ENCODE measurements at regions not wholly inside any gene's neighbourhood (a gene's known extent, or its start where the extent isn't known, plus 50 kb on each side); places are given as distances from the start of the nearest gene placed in this dataset.
"Not testable (repeated sequence)": the region's sequence is repeated elsewhere in the genome, so short reads cannot be mapped to it uniquely, and the experiment has no call there.

DNA sequence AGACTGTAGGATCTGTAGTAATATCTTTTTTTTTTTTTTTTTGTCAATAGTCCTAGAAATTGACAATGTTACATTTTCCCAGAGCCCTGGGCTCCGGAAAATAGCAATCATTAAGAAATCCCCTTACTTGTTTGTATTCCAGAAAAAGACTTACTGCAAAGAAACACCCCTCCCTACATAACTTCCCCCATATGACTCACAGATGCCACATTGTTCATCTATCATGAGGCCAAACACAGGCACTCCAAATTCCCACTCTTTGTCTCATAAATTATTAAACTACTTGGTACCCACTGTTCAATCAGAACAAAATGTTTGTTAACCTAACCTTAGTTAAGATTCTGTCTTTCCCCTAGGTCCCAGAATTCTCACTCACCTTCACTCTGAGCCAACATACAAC is 53.5 kb downstream of the TEX51 start:
- no peak for DNase-seq

DNA sequence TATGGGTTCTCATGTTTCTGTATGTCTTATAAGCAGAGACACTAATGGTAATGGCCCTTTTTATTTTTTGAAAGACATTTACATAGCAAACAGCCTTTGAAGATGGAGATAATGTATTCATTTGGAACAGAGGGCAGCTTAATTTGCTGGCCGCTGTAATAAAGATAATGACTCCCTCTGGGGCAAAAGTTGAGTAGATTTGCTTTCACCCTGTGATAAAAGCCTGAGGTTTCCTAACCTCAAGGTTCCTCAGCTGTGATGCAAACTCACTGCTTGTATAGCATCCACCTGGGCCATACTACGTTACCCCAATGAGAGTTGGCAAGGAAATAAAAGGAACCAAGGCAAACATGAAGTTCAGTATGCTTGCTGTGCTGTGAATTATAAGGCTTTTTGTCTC is 54.8 kb downstream of the TEX51 start:
- no peak for DNase-seq

GRCh38 chr2:126954831-126955230 is 56.1 kb downstream of the TEX51 start:
- DNase-seq: no peak

GRCh38 chr2:126956773-126957172 is 58.1 kb downstream of the TEX51 start:
- not testable (repeated sequence) for DNase-seq

DNA sequence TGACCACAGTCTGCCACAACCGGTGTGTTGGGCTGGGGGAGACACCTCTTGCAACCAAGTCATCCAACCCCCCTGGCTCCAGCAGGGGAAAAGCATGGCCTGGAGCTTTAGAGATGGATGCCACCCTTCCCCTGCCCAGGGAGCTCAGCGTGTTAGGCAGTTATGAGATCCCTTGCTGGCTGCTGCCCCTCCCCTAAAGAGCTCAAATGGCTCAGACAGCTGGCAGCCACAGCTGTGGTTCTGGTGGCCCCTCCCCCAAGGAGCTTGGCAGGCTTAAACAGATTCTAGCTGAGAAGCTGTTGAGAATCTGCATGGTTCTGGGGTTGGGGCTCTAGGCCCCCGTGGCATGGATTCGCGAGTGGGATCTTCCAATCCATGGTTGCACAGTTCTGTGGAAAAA is 64.7 kb downstream of the TEX51 start:
- peak; percentile 93 for DNase-seq

DNA sequence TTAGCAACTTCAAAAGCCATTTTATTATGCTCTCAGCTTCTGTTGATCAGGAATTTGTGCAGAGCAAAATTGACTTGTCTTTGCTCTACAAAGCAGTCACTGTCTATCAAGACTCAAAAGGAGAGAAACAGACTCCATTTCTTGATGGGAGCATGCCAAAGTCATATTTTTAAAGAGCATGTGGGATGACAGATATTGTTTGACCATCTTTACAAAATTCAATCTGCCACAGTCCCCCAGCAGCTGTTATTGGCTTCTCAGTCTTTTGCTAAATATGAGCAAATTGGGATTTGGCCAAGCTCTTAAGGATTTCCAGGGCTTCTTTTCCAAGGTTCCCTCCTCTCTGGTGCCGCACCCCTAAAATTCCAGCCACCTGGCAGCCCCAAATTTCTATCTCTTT is 67.9 kb downstream of the TEX51 start:
- peak; percentile 56 for DNase-seq

GRCh38 chr2:126970583-126970982 is 71.9 kb downstream of the TEX51 start:
- DNase-seq: peak; percentile 64

DNA sequence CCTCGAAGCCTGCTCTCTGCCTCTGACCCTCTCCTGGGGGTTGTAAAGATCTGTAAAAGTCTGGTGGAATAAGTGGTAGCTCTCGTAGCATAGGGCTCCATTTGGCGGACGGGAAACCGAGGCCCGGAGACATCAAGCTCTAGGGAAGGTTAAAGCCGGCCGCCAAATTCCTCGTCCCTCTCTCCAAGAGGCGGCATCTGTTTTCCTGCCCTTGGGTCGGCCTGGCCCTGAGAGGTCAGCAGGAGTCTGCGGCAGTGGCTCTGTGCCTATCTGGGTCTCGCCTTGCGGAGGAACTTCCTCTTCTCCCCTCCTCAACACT is 72.4 kb downstream of the TEX51 start:
- DNase-seq: no peak

DNA sequence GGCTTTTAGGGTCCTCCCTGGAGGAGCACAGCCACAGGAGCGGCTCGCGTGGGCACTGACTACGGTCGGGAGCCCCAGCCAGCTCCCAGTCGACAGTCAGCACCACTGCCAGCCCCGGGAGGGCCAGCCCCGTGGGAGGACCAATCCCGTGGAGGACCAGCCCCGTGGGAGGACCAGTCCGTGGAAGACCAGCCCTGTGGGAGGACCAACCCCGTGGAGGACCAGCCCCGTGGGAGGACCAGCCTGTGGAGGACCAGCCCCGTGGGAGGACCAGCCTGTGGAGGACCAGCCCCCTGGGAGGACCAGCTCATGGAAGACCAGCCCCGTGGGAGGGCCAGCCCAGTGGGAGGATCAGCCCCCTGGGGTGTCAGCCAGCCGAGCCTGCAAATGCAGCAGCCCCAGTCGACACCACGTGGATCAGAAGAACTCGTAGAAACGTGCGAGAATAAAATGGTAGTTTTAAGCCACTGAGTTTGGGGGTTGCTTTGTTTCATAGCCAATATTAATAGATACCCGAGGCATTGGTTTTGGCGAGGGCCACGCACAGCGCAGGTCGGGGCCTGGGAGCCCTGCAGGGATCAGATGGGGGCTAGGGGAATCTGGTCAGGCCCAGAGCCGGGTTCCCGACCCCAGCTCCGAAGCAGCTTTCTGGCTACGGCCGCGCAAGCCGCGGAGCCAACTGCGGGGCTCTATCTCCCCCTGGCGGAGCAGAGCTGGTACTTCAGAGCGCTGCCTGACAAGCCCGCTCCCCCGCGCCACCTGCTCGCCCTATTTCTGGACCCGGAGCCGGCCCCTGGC is 73.0 kb downstream of the TEX51 start:
- DNase-seq: peak; percentile 94

GRCh38 chr2:126972279-126972626 is 73.6 kb downstream of the TEX51 start:
- no peak for DNase-seq

GRCh38 chr2:126973745-126974144 is 75.1 kb downstream of the TEX51 start:
- no peak for DNase-seq

DNA sequence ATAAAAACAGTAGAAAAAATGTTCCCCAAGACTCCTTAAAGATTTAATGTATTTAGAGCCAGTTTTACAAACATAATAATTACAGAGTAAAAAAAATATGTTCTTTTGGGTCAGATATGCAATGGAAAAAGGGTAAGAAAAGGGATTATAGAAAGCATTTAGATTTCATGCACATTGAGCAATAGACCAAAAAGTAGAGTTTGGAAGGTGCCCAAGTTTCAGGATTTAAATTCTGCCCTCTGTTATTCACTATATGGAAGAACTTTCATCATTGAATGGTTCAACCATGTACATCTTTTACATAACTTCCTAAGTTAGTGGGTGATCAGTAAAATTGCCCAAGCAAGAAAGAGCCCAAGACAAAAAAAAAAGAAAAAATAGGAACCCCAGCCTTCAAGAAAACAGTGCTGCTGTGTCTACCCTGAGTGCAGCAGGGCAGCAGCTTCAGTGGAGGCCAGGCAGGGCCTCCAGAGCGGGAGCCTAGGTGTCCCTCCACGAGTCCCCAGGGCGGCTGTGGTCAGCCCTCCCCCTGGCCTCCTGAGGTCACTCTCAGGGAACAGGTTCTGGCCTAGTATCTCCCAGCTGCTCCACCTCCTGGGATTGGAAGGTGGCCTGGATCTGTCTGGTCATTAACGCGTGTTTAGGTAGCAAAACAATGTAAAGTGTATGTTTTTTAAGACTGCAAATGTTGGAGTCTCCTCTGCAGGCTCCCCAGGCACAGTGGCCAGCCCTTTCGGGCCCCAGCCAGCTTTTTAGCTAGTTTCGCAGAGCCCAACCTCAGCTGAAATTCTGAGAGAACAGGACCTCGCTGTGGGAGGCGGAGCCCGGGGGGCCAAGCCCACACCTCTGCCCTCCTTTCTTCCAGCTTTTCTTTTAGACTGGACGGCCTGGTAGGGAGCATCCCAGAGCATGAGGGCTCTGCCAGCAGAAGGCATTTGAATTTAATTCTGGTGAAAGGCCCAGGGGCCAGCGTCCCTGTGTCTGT is 77.3 kb downstream of the TEX51 start:
- DNase-seq: peak; percentile 16

- no peak for DNase-seq
These were observed 78.1 kb downstream of the TEX51 start for GRCh38 chr2:126976721-126977328.

DNA sequence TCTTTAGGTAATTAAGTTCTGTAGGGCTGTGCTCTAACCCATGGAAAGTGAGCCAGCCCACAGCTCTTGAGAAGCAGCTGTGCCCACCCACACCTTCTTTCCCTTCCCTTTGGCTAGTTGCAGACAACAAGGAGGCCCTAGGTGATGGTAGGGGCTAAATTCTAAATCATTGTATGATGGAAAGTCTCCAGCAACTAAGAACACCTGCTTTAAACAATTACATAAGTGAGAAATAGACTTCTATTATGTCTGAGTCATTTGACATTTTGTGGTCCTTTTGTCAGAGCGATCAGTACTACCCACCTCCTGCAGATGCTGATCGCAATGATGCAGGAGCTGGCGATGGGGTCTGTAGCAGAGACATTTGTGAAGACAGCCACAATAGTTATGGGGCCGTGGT is 79.6 kb downstream of the TEX51 start:
- DNase-seq: no peak

- DNase-seq: peak; percentile 35
These were observed 80.6 kb downstream of the TEX51 start for GRCh38 chr2:126979039-126980003.

DNA sequence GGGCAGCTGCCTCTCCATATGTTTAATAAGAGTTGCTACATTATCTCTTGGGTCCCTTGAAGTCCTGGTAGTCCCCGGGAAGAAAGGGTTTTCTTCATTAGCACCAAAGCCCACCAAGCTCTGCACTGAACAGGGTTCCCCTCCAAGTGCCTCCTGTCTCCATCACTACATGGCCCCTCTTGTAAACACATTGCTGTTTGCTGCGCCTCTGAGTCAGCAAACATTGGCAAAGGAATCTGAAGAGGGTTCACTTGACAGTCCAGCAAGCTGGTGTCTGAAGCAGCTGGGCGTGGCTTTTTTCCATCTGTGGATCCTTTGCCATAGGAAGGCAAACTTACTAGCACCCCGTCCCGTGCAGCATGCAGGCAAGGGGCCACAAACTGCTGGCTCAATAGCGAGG is 82.8 kb downstream of the TEX51 start:
- DNase-seq: peak; percentile 67

DNA sequence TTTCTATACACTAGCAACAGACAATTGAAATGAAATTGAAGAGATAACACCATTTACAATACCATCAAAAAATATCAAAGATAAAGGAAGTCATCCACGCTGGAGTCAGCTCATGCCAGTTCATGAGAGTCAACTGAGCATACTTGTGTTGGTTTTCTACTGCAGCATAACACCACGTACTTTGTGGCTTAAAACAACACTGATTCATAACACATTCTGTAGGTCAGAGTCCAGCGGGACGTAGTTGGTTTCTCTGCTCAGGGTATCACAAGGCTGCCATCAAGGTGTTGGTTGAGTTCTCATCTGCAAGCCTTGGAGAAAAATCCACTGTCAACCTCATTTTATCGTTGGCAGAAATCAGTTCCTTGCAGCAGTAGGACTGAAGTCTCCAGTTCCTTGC is 84.2 kb downstream of the TEX51 start:
- no peak for DNase-seq

GRCh38 chr2:126986631-126987187 is 88.0 kb downstream of the TEX51 start:
- no peak for DNase-seq

DNA sequence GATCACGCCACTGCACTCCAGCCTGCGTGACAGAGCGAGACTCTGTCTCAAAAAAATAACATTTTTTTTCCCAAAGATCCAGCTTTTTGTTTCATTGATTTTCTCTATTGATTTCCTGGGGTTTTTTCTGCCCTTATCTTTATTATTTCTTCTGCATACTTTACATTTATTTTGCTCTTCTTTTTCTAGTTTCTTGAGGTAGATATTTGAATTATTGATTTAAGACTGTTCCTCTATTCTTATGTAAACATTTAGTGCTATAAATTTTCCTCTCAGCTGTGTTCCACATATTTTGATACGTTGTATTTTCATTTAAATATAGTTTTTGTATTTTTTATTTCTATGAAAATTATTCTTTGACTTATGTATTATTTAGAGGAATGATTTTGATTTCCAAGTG is 89.8 kb downstream of the TEX51 start:
- DNase-seq: no peak

DNA sequence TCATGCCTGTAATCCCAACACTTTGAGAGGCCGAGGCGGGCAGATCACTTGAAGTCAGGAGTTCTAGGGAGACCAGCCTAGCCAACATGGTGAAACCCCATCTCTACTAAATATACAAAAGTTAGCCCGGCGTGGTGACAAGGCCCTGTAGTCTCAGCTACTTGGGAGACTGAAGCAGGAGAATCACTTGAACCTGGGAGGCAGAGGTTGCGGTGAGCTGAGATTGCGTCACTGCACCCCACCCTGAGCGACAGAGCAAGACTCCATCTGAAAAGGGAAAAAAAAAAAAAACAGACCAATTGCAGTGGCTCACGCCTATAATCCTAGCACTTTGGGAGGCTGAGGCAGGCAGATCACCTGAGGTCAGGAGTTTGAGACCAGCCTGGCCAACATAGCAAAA is 90.4 kb downstream of the TEX51 start:
- DNase-seq: not testable (repeated sequence)

DNA sequence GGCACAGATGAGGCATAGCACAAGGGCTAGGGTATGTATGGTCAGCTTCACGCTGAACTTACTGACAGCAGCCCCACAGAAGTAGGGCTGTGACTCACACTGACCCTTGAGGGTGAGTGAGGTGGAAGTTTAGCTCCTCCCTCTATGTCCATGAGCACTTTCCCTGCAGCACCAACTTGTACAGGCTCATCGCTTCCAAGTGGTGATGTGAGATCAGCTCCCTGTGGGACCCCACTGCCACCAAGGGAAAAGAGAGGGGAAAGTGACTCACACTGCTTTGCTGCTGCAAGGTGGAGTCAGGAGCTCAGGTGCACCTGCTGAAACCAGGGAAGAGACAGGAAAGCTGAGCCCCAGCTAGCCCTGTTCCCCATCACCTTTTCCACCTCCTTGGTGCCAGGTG is 91.5 kb downstream of the TEX51 start:
- DNase-seq: no peak
